ENCODE measurements at regions not wholly inside any gene's neighbourhood (a gene's known extent, or its start where the extent isn't known, plus 50 kb on each side); places are given as distances from the start of the nearest gene placed in this dataset.

- Histone ChIP-seq H3K4me1 (ENCODE audit: control insufficient read depth, insufficient read depth, low read length) (no peaks in the 10 kb centered on the region), H3K27ac (ENCODE audit: low read length) (no peak overlapping the region), H3K9me3 (ENCODE audit: control insufficient read depth, insufficient read depth, low read depth, low read length) (no peaks in the 10 kb centered on the region), H3K27me3 (ENCODE audit: control insufficient read depth, insufficient read depth, low read length) (no peaks in the 10 kb centered on the region), H3K4me3 (ENCODE audit: low read depth in 2 of 2, low read length in 2 of 2) (no peak overlapping the region), H3K36me3 (ENCODE audit: control insufficient read depth, insufficient read depth, low read length) (no peaks in the 10 kb centered on the region)
- ChIA-PET POLR2A (no interaction called here), CTCF (no interaction called here)
- DNase-seq (ENCODE audit: low read depth, low spot score) (no peak), ATAC-seq (no peak)
- BruUV-seq (replicated peaks): no TSS peak
- TF ChIP-seq POLR2AphosphoS5 (IDR thresholded peaks at IDR 0.05; ENCODE audit: low read depth, low read length) (no peak), REST (IDR thresholded peaks at IDR 0.05; ENCODE audit: insufficient read depth in 1 of 2, low read depth in 2 of 2, low read length in 1 of 2) (no peak), SIN3A (IDR thresholded peaks at IDR 0.05; ENCODE audit: borderline replicate concordance, insufficient read depth, low read depth, low read length) (no peak), TCF7L2 (IDR thresholded peaks at IDR 0.05; ENCODE audit: low read depth, low read length) (no peak), CTCF (IDR thresholded peaks at IDR 0.05) (no peak)
- in situ Hi-C loops (cut with HindIII; ENCODE audit: low pct_unique_long_range_greater_than_20kb, low sequenced_read_pairs): no loop called here
- intact Hi-C loops (cut with micrococcal nuclease; ENCODE audit: unreplicated experiment): no loop called here
Measured at GRCh38 chr1:104402178-104402577, 652.5 kb downstream of the AMY1C start.

GRCh38 chr1:104403883-104404282, 654.2 kb downstream of the AMY1C start:
- intact Hi-C loops (cut with micrococcal nuclease; ENCODE audit: unreplicated experiment): no loop called here

More at GRCh38 chr1:104403883-104404282, 654.2 kb downstream of the AMY1C start:
- no peak for TF ChIP-seq POLR2AphosphoS5 (IDR thresholded peaks at IDR 0.05; ENCODE audit: low read depth, low read length)
- no peak for TF ChIP-seq SIN3A (IDR thresholded peaks at IDR 0.05; ENCODE audit: borderline replicate concordance, insufficient read depth, low read depth, low read length)
- TF ChIP-seq REST (IDR thresholded peaks at IDR 0.05; ENCODE audit: insufficient read depth in 1 of 2, low read depth in 2 of 2, low read length in 1 of 2): no peak
- TF ChIP-seq TCF7L2 (IDR thresholded peaks at IDR 0.05; ENCODE audit: low read depth, low read length): no peak
- no peak for TF ChIP-seq CTCF (IDR thresholded peaks at IDR 0.05)
- no peaks in the 10 kb centered on the region for H3K9me3 ChIP-seq (ENCODE audit: control insufficient read depth, insufficient read depth, low read depth, low read length)
- no peak for DNase-seq (ENCODE audit: low read depth, low spot score)
- H3K27me3 ChIP-seq (ENCODE audit: control insufficient read depth, insufficient read depth, low read length): no peaks in the 10 kb centered on the region
- ChIA-PET POLR2A (no interaction called here), CTCF (no interaction called here)
- ATAC-seq: no peak
- no peak overlapping the region for H3K27ac ChIP-seq (ENCODE audit: low read length)
- H3K36me3 ChIP-seq (ENCODE audit: control insufficient read depth, insufficient read depth, low read length): no peaks in the 10 kb centered on the region
- H3K4me3 ChIP-seq (ENCODE audit: low read depth in 2 of 2, low read length in 2 of 2): no peak overlapping the region
- H3K4me1 ChIP-seq (ENCODE audit: control insufficient read depth, insufficient read depth, low read length): no peaks in the 10 kb centered on the region
- BruUV-seq (replicated peaks): no TSS peak
- in situ Hi-C loops (cut with HindIII; ENCODE audit: low pct_unique_long_range_greater_than_20kb, low sequenced_read_pairs): no loop called here

All from Panc1 (cell line).